ENCODE measurements at regions not wholly inside any gene's neighbourhood (a gene's known extent, or its start where the extent isn't known, plus 50 kb on each side); places are given as distances from the start of the nearest gene placed in this dataset.
"Not testable (repeated sequence)": the region's sequence is repeated elsewhere in the genome, so short reads cannot be mapped to it uniquely, and the experiment has no call there.

- TF ChIP-seq PAX5 (IDR thresholded peaks at IDR 0.05; ENCODE audit: insufficient read depth, low read length, severe bottlenecking) (no peak), SPI1 (IDR thresholded peaks at IDR 0.05; ENCODE audit: low read depth, low read length) (no peak), POU2F2 (IDR thresholded peaks at IDR 0.05; ENCODE audit: low read depth, low read length) (no peak), POLR2AphosphoS5 (IDR thresholded peaks at IDR 0.05; ENCODE audit: low read depth, low read length) (no peak), POLR2A (IDR thresholded peaks at IDR 0.05; ENCODE audit: low read depth, low read length) (no peak), TAF1 (IDR thresholded peaks at IDR 0.05; ENCODE audit: low read depth, low read length) (no peak)
- peak; percentile 8 for DNase-seq (ENCODE audit: insufficient read length, low spot score)
- FAIRE-seq: no peak
Measured at GRCh38 chr7:142482891-142483658, 225.2 kb upstream of the PRSS58 start.

GRCh38 chr7:142481548-142481947, 223.7 kb upstream of the PRSS58 start:
- TF ChIP-seq PAX5 (IDR thresholded peaks at IDR 0.05; ENCODE audit: insufficient read depth, low read length, severe bottlenecking) (no peak), POLR2A (IDR thresholded peaks at IDR 0.05; ENCODE audit: low read depth, low read length) (no peak), SPI1 (IDR thresholded peaks at IDR 0.05; ENCODE audit: low read depth, low read length) (no peak), POU2F2 (IDR thresholded peaks at IDR 0.05; ENCODE audit: low read depth, low read length) (no peak), TAF1 (IDR thresholded peaks at IDR 0.05; ENCODE audit: low read depth, low read length) (no peak), POLR2AphosphoS5 (IDR thresholded peaks at IDR 0.05; ENCODE audit: low read depth, low read length) (no peak)
- no peak for FAIRE-seq
- no peak for DNase-seq (ENCODE audit: insufficient read length, low spot score)

- DNase-seq (ENCODE audit: insufficient read length, low spot score) (no peak), FAIRE-seq (peak; percentile 33)
- no peak for TF ChIP-seq POU2F2 (IDR thresholded peaks at IDR 0.05; ENCODE audit: low read depth, low read length)
- peak; percentile 12; the same call in 1 of the 2 replicates for TF ChIP-seq SPI1 (IDR thresholded peaks at IDR 0.05; ENCODE audit: low read depth, low read length)
Measured at GRCh38 chr7:142478479-142479220, 220.8 kb upstream of the PRSS58 start.

- FAIRE-seq; DNase-seq (ENCODE audit: insufficient read length, low spot score): not testable (repeated sequence)
Measured at GRCh38 chr7:142477801-142478200, 219.9 kb upstream of the PRSS58 start.

GRCh38 chr7:142477079-142477651, 219.3 kb upstream of the PRSS58 start:
- DNase-seq (ENCODE audit: insufficient read length, low spot score): no peak
- TF ChIP-seq PAX5 (IDR thresholded peaks at IDR 0.05; ENCODE audit: insufficient read depth, low read length, severe bottlenecking) (no peak), SPI1 (IDR thresholded peaks at IDR 0.05; ENCODE audit: low read depth, low read length) (no peak), TAF1 (IDR thresholded peaks at IDR 0.05; ENCODE audit: low read depth, low read length) (no peak), POLR2A (IDR thresholded peaks at IDR 0.05; ENCODE audit: low read depth, low read length) (no peak), POLR2AphosphoS5 (IDR thresholded peaks at IDR 0.05; ENCODE audit: low read depth, low read length) (no peak), POU2F2 (IDR thresholded peaks at IDR 0.05; ENCODE audit: low read depth, low read length) (no peak)

GRCh38 chr7:142476077-142476476, 218.2 kb upstream of the PRSS58 start:
- DNase-seq (ENCODE audit: insufficient read length, low spot score): no peak
- FAIRE-seq: no peak
- TF ChIP-seq POLR2A (IDR thresholded peaks at IDR 0.05; ENCODE audit: low read depth, low read length): no peak

More at GRCh38 chr7:142477079-142477651, 219.3 kb upstream of the PRSS58 start:
- no peak for FAIRE-seq

- TF ChIP-seq SPI1 (IDR thresholded peaks at IDR 0.05; ENCODE audit: low read depth, low read length) (no peak), POLR2AphosphoS5 (IDR thresholded peaks at IDR 0.05; ENCODE audit: low read depth, low read length) (no peak), TAF1 (IDR thresholded peaks at IDR 0.05; ENCODE audit: low read depth, low read length) (no peak), POU2F2 (IDR thresholded peaks at IDR 0.05; ENCODE audit: low read depth, low read length) (no peak), PAX5 (IDR thresholded peaks at IDR 0.05; ENCODE audit: insufficient read depth, low read length, severe bottlenecking) (no peak), POLR2A (IDR thresholded peaks at IDR 0.05; ENCODE audit: low read depth, low read length) (no peak)
- DNase-seq (ENCODE audit: insufficient read length, low spot score): no peak
- no peak for FAIRE-seq
Measured at GRCh38 chr7:142471820-142472219, 214.0 kb upstream of the PRSS58 start.

- FAIRE-seq: no peak
- TF ChIP-seq TAF1 (IDR thresholded peaks at IDR 0.05; ENCODE audit: low read depth, low read length): no peak
- TF ChIP-seq POLR2A (IDR thresholded peaks at IDR 0.05; ENCODE audit: low read depth, low read length): no peak
- no peak for TF ChIP-seq SPI1 (IDR thresholded peaks at IDR 0.05; ENCODE audit: low read depth, low read length)
- no peak for TF ChIP-seq PAX5 (IDR thresholded peaks at IDR 0.05; ENCODE audit: insufficient read depth, low read length, severe bottlenecking)
- DNase-seq (ENCODE audit: insufficient read length, low spot score): no peak
Measured at GRCh38 chr7:142470544-142470830, 212.6 kb upstream of the PRSS58 start.

- no peak for FAIRE-seq
- DNase-seq (ENCODE audit: insufficient read length, low spot score): no peak
- no peak for TF ChIP-seq POLR2A (IDR thresholded peaks at IDR 0.05; ENCODE audit: low read depth, low read length)
- TF ChIP-seq POLR2AphosphoS5 (IDR thresholded peaks at IDR 0.05; ENCODE audit: low read depth, low read length): no peak
- no peak for TF ChIP-seq SPI1 (IDR thresholded peaks at IDR 0.05; ENCODE audit: low read depth, low read length)
- TF ChIP-seq POU2F2 (IDR thresholded peaks at IDR 0.05; ENCODE audit: low read depth, low read length): no peak
- no peak for TF ChIP-seq PAX5 (IDR thresholded peaks at IDR 0.05; ENCODE audit: insufficient read depth, low read length, severe bottlenecking)
- TF ChIP-seq TAF1 (IDR thresholded peaks at IDR 0.05; ENCODE audit: low read depth, low read length): no peak
Measured at GRCh38 chr7:142469696-142470543, 212.1 kb upstream of the PRSS58 start.
